ENCODE measurements at regions not wholly inside any gene's neighbourhood (a gene's known extent, or its start where the extent isn't known, plus 50 kb on each side); places are given as distances from the start of the nearest gene placed in this dataset.

- no peak for DNase-seq (ENCODE audit: low read depth in 2 of 2, low spot score in 1 of 2)
These were observed 330.7 kb upstream of the SLC24A2 start for GRCh38 chr9:20119566-20119965.

GRCh38 chr9:20117986-20118385 is 329.1 kb upstream of the SLC24A2 start:
- no peak for DNase-seq (ENCODE audit: low read depth in 2 of 2, low spot score in 1 of 2)

- DNase-seq (ENCODE audit: low read depth in 2 of 2, low spot score in 1 of 2) = no peak
These were observed 328.6 kb upstream of the SLC24A2 start for GRCh38 chr9:20117482-20117881.

GRCh38 chr9:20114974-20115373 is 326.1 kb upstream of the SLC24A2 start:
- DNase-seq (ENCODE audit: low read depth in 2 of 2, low spot score in 1 of 2) = no peak

GRCh38 chr9:20112205-20112783 is 323.5 kb upstream of the SLC24A2 start:
- DNase-seq (ENCODE audit: low read depth in 2 of 2, low spot score in 1 of 2) = no peak

- no peak for DNase-seq (ENCODE audit: low read depth in 2 of 2, low spot score in 1 of 2)
These were observed 322.5 kb upstream of the SLC24A2 start for GRCh38 chr9:20111173-20111843.

GRCh38 chr9:20095430-20096092 is 306.7 kb upstream of the SLC24A2 start:
- no peak for DNase-seq (ENCODE audit: low read depth in 2 of 2, low spot score in 1 of 2)

GRCh38 chr9:20092561-20092960 is 303.7 kb upstream of the SLC24A2 start:
- DNase-seq (ENCODE audit: low read depth in 2 of 2, low spot score in 1 of 2) = no peak

- DNase-seq (ENCODE audit: low read depth in 2 of 2, low spot score in 1 of 2) = no peak
These were observed 298.6 kb upstream of the SLC24A2 start for GRCh38 chr9:20087481-20087880.

- no peak for DNase-seq (ENCODE audit: low read depth in 2 of 2, low spot score in 1 of 2)
These were observed 297.0 kb upstream of the SLC24A2 start for GRCh38 chr9:20085842-20086241.

- DNase-seq (ENCODE audit: low read depth in 2 of 2, low spot score in 1 of 2) = no peak
These were observed 295.3 kb upstream of the SLC24A2 start for GRCh38 chr9:20084125-20084524.

GRCh38 chr9:20083390-20083789 is 294.6 kb upstream of the SLC24A2 start:
- no peak for DNase-seq (ENCODE audit: low read depth in 2 of 2, low spot score in 1 of 2)

GRCh38 chr9:20082831-20083230 is 294.0 kb upstream of the SLC24A2 start:
- DNase-seq (ENCODE audit: low read depth in 2 of 2, low spot score in 1 of 2) = no peak

- no peak for DNase-seq (ENCODE audit: low read depth in 2 of 2, low spot score in 1 of 2)
These were observed 293.6 kb upstream of the SLC24A2 start for GRCh38 chr9:20082406-20082805.

GRCh38 chr9:20078246-20078645 is 289.4 kb upstream of the SLC24A2 start:
- no peak for DNase-seq (ENCODE audit: low read depth in 2 of 2, low spot score in 1 of 2)

GRCh38 chr9:20074291-20074690 is 285.5 kb upstream of the SLC24A2 start:
- DNase-seq (ENCODE audit: low read depth in 2 of 2, low spot score in 1 of 2) = no peak

GRCh38 chr9:20070336-20070735 is 281.5 kb upstream of the SLC24A2 start:
- DNase-seq (ENCODE audit: low read depth in 2 of 2, low spot score in 1 of 2) = no peak

- DNase-seq (ENCODE audit: low read depth in 2 of 2, low spot score in 1 of 2) = no peak
These were observed 277.2 kb upstream of the SLC24A2 start for GRCh38 chr9:20065796-20066700.

GRCh38 chr9:20065046-20065445 is 276.2 kb upstream of the SLC24A2 start:
- no peak for DNase-seq (ENCODE audit: low read depth in 2 of 2, low spot score in 1 of 2)

GRCh38 chr9:20054734-20055133 is 265.9 kb upstream of the SLC24A2 start:
- DNase-seq (ENCODE audit: low read depth in 2 of 2, low spot score in 1 of 2) = no peak

- DNase-seq (ENCODE audit: low read depth in 2 of 2, low spot score in 1 of 2) = no peak
These were observed 260.1 kb upstream of the SLC24A2 start for GRCh38 chr9:20048985-20049384.

- no peak for DNase-seq (ENCODE audit: low read depth in 2 of 2, low spot score in 1 of 2)
These were observed 259.6 kb upstream of the SLC24A2 start for GRCh38 chr9:20048437-20048836.
